Mammary epithelial cell (primary cell): ENCODE measurements at regions not wholly inside any gene's neighbourhood (a gene's known extent, or its start where the extent isn't known, plus 50 kb on each side); places are given as distances from the start of the nearest gene placed in this dataset.

Source experiments
- EZH2 ChIP-seq: IDR thresholded peaks from 2 replicates; pipeline ENCODE4 v1.6.1; 2012; ENCODE audit warnings: low read length, inconsistent platforms, borderline replicate concordance
- TF ChIP-seq, protein P1 (sequence below), 2 donors: IDR thresholded peaks in 1 of 2; conservative IDR thresholded peaks in 1 of 2; 2 replicates each; pipeline ENCODE4 v1.5.1; 2011 to 2012; ENCODE audit warnings: inconsistent platforms in 2 of 2, low read length in 2 of 2, mild to moderate bottlenecking in 2 of 2, control low read depth in 1 of 2, low read depth in 1 of 2; ENCODE audit not compliant: insufficient read depth in 1 of 2; ENCODE audit errors: extremely low read depth in 1 of 2

DNA sequence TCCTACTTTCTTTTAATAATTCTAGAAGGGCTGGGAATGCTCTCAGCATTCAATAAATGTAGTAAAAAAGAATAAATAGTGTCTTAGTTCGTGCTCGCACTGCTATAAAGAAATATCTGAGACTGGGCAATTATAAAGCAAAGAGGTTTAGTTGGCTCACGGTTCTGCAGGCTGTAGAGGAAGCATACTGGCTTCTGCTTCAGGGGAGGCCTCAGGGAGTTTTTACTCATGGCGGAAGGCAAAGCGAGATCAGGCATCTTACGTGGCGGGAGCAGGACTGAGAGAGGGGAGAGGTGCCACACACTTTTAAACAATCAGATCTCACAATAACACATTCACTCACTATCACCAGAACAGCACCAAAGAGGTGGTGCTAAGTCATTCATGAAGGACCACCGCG, 103.0 kb upstream of the UBE2E2 start:
- TF ChIP-seq, protein P1, sequence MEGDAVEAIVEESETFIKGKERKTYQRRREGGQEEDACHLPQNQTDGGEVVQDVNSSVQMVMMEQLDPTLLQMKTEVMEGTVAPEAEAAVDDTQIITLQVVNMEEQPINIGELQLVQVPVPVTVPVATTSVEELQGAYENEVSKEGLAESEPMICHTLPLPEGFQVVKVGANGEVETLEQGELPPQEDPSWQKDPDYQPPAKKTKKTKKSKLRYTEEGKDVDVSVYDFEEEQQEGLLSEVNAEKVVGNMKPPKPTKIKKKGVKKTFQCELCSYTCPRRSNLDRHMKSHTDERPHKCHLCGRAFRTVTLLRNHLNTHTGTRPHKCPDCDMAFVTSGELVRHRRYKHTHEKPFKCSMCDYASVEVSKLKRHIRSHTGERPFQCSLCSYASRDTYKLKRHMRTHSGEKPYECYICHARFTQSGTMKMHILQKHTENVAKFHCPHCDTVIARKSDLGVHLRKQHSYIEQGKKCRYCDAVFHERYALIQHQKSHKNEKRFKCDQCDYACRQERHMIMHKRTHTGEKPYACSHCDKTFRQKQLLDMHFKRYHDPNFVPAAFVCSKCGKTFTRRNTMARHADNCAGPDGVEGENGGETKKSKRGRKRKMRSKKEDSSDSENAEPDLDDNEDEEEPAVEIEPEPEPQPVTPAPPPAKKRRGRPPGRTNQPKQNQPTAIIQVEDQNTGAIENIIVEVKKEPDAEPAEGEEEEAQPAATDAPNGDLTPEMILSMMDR (conservative IDR thresholded peaks at IDR 0.05 in 1 of 2, IDR thresholded peaks at IDR 0.05 in 1 of 2; ENCODE audit: extremely low read depth in 1 of 2, insufficient read depth in 1 of 2, low read depth in 1 of 2, low read length in 2 of 2), result no peak
- no peak for TF ChIP-seq EZH2
